Limb (tissue), 2 donors: ENCODE measurements at regions not wholly inside any gene's neighbourhood (a gene's known extent, or its start where the extent isn't known, plus 50 kb on each side); places are given as distances from the start of the nearest gene placed in this dataset.

Experiments
- DNase-seq, 2 donors: peaks; one replicate each; pipeline ENCODE4 v3.0.0-alpha.2; 2016; ENCODE audit errors: extremely low spot score in 2 of 2

DNA sequence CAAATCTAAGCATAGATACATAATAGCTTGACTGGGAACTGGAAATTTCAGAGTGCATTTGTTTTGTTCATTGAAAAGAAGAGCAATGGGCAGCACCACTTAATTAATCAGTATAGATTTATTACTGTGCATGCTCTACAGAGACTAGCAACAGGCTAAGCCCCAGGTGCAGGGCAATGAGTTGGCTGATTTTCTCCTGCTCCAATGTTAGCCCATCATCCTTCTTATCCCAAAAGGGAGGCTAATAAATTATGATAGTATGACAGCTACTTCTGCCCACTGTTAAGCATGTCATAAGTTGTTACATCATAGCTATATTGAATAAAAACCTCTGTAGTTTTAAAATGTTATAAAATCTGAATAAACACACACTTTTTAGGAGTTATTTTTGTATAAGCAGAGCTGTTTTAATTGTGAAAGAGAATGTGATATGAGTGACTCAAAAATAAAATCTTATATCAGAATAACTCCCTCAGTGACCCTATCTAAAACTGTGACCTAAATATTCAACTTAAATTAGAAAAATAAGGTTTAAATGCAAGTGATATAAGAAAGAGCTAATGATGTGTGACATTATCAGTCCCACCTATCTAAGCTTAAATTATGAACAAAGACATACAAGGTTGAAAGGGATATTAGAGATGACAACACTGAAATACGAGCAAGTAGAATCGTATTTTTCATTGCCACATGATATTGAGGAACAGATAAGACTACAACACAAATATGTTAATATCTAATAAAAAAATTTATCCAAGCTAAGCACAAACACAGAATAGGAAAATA is 967.3 kb upstream of the ADGRB3 start:
- no peak for DNase-seq

DNA sequence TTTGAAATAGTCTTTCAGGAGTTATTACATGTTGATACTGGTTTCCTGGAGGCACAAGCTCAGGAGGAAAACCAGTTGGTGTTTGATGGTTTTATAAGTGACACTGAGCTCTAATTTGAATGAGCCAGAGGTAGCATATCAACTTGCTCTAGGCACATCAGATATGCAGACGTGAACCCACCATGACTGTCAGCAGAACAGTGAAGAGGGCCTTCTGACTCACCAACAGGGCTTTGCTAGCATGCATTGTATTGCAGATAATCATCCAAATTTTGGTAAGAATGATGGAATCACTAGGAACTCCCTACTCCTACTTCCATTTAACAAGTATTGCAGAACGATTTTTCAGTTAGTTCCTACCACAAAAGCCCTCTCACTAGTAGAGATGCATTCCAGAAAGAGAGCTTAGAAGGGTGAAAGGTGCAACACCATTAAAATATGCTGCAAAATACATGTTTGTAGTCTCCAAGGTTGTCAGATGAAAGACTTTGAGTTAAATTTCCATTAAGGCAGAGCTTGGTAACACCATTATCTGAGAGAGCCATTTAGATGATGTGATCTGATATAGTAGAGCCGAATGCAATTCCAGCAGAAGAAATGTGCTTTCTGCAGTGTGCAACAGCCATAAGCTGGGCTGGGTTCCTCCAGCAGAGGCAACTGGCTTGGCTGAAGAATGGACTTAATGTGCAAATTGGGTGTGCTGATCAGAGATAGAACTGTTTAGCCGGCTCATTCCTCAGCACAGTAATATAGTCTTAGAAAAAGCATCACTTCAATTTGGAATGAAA is 968.7 kb upstream of the ADGRB3 start:
- no peak for DNase-seq

- DNase-seq = no peak
Observed at GRCh38 chr6:67664942-67665341, 970.1 kb upstream of the ADGRB3 start.

- no peak for DNase-seq
Observed at GRCh38 chr6:67663105-67663895, 971.8 kb upstream of the ADGRB3 start.

DNA sequence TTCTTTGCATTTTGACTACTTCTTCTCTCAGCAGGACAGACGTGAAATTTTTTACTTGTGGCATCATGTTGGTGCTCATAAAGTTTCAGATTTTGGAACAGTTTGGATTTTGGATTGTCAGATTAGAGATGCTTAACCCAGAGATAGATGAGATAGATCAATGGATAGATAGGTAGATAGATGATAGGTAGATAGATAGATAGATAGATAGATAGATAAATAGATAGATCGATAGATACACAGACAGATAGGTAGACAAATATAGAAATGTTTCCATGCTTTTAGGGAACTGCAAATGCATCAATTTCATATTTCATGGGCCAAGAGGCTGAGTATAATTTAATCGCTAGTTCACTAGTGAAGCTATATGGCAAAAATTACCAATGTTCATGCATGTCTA is 981.5 kb upstream of the ADGRB3 start:
- no peak for DNase-seq

DNA sequence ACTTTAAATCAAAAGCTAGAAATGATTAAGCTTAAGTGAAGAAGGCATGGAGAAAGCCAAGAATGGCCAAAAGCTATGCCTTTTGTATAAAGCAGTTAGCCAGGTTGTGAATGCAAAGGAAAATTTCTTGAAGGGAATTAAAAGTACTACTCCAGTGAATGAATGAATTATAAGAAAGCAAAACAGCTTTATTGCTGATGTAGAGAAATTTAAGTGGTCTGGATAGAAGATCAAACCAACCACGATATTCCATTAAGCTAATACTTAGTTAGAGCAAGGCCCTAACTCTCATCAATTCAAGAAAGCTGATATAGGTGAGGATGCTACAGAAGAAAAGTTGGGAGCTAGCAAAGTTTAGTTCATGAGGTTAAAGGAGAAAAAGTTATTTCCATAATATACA is 988.5 kb upstream of the ADGRB3 start:
- no peak for DNase-seq

GRCh38 chr6:67643281-67643680 is 991.8 kb upstream of the ADGRB3 start:
- no peak for DNase-seq

GRCh38 chr6:67642582-67642981 is 992.5 kb upstream of the ADGRB3 start:
- DNase-seq = no peak

- no peak for DNase-seq
Observed at GRCh38 chr6:67640484-67640883, 994.6 kb upstream of the ADGRB3 start.

GRCh38 chr6:67639161-67639560 is 995.9 kb upstream of the ADGRB3 start:
- DNase-seq = no peak

- DNase-seq = no peak
Observed at GRCh38 chr6:67634199-67634598, 1000.9 kb upstream of the ADGRB3 start.

- no peak for DNase-seq
Observed at GRCh38 chr6:67633058-67633457, 1002.0 kb upstream of the ADGRB3 start.

- DNase-seq = no peak
Observed at GRCh38 chr6:67630146-67630545, 1004.9 kb upstream of the ADGRB3 start.

DNA sequence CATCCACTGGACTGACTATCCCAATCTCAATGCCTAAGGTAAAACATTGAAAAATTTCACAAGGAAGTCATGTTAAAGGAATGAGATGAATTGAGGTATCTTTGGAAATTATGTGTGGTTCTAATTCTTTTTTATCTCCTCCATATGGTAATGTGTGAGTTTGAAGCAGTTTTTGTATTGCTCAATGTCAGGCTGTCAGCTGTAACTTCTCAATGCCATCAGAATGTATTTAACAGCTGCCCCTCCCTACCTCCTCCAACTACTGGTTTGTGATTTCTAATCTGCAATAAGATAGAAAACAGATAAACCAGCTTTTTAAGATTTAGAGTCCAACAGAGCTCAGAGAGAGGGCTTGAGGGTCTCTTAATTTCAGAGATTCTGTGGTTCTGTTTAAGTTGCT is 1005.8 kb upstream of the ADGRB3 start:
- DNase-seq = no peak

- no peak for DNase-seq
Observed at GRCh38 chr6:67615796-67616195, 1019.3 kb upstream of the ADGRB3 start.

DNA sequence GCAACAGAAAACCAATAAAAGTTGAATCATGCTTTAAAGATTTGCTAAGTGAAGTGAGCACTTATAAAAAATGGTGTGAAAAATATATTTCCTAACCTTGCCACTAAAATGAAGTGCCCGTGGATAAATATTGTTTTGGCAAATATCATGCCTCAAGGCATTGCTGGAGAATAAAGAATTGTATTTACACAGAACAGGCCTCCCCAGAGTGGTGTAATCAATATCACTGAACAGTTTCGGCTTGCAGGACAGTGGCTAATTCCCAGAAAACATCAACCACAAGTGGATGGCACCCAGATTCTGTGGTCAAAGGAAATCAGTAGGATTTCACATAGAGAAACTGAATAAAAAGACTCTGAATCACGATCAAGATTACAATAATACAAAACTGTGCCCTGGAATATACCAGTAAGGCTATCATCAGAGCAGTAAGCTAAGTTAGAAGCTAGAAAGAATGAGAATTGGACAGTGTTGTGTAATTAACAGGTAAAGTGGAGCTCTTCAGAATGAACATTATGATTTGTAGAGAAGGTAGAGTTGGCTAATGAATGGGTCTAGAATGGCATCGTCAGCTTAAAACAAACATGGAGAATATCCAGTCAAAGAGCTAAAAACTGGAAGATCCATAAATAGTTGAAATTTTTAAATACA is 1026.9 kb upstream of the ADGRB3 start:
- DNase-seq = no peak

- peak in 1 of 2 donors; percentile 11 for DNase-seq
Observed at GRCh38 chr6:67606906-67607828, 1027.9 kb upstream of the ADGRB3 start.

GRCh38 chr6:67594366-67594765 is 1040.7 kb upstream of the ADGRB3 start:
- no peak for DNase-seq

DNA sequence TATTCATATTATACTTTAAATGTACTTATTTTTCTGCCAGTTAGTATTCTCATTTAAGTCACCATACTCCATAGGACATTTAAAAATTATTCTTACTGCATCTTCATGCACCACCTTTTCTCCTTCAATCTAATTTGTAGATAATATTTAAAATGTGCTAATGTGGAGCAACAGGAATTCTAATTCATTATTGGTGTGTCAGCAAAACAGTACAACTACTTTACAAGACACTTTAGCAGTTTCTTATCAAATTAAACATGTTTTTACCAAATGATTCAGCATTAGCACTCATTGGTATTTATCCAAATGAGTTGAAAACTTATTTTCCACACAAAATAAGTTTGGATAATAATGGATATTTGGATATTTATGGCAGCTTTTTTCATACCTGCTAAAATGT is 1041.8 kb upstream of the ADGRB3 start:
- DNase-seq = no peak

GRCh38 chr6:67591910-67592309 is 1043.2 kb upstream of the ADGRB3 start:
- DNase-seq = no peak

DNA sequence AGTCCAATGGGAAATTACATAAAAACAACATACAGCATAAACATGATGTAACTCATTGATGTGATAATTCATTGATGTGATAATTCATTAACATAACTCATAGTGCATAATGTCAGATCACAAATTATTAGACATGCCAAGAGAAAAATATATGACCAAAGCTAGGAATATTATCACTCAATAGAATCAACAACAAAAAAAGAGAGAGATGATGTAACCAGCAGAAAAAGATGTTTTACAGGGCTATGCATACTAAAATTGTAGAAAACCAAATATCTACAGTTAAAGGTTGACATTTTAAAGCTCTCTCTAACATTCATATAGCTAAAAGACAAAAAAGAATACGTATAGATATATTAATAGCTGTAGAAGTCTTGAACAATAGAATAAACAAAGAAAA is 1067.2 kb upstream of the ADGRB3 start:
- DNase-seq = no peak
